Caco-2 (cell line): ENCODE measurements at regions not wholly inside any gene's neighbourhood (a gene's known extent, or its start where the extent isn't known, plus 50 kb on each side); places are given as distances from the start of the nearest gene placed in this dataset.

ENCODE experiments used
- BruUV-seq: library from RNA; stranded (reverse); fragments of 400-500 nt; replicated peaks from 2 replicates; lab custom pipeline; 2021; lab: Mats Ljungman, UMichigan
- CTCF ChIA-PET: fragments of 300-600 bp; sonication (Branson Sonifier 250); formaldehyde crosslinking; loops from one replicate; lab custom pipeline; 2022; ENCODE audit warnings: antibody characterized with exemption; lab: Charles Lee
- POLR2A ChIA-PET: fragments of 300-600 bp; sonication (Branson Sonifier 250); formaldehyde crosslinking; loops from one replicate; lab custom pipeline; 2022; ENCODE audit warnings: antibody characterized with exemption; lab: Charles Lee
- DNase-seq, 2 experiments: peaks; one replicate each; pipeline versions ENCODE4 v3.0.0 to v3.0.0-alpha.2; 2020 to 2022
- H3K27me3 ChIP-seq: replicated peaks from 2 replicates; pipeline ENCODE4 v1.6.0; 2011; ENCODE audit warnings: low read length; ENCODE audit not compliant: control insufficient read depth, insufficient read depth
- H3K36me3 ChIP-seq: 2 replicates; pipeline ENCODE4 v1.5.1; 2011; ENCODE audit warnings: low read length; ENCODE audit not compliant: control insufficient read depth, insufficient read depth
- H3K4me1 ChIP-seq: fragments of 250-450 bp; sonication (Bioruptor Pico); 2 replicates; pipeline ENCODE4 v1.5.1; 2020; ENCODE audit warnings: mild to moderate bottlenecking
- H3K4me3 ChIP-seq: 2 replicates; pipeline ENCODE4 v1.5.1; 2011; ENCODE audit warnings: low read depth, mild to moderate bottlenecking, control low read depth, low read length
- H3K9me3 ChIP-seq: fragments of 250-450 bp; sonication (Bioruptor Pico); 2 replicates; pipeline ENCODE4 v1.5.1; 2020; ENCODE audit warnings: mild to moderate bottlenecking, moderate library complexity
- H3K27ac Mint-ChIP-seq: one replicate; pipeline ENCODE4 v1.8.0; 2022; ENCODE audit warnings: mixed read lengths; ENCODE audit not compliant: unreplicated experiment
- H3K27me3 Mint-ChIP-seq: one replicate; pipeline ENCODE4 v1.8.0; 2022; ENCODE audit warnings: mixed read lengths; ENCODE audit not compliant: insufficient read depth, unreplicated experiment
- H3K36me3 Mint-ChIP-seq: one replicate; pipeline ENCODE4 v1.8.0; 2022; ENCODE audit warnings: mild to moderate bottlenecking, mixed read lengths; ENCODE audit not compliant: insufficient read depth, unreplicated experiment
- H3K4me1 Mint-ChIP-seq: one replicate; pipeline ENCODE4 v1.8.0; 2022; ENCODE audit warnings: low read depth, mixed read lengths; ENCODE audit not compliant: unreplicated experiment
- H3K4me3 Mint-ChIP-seq: one replicate; pipeline ENCODE4 v1.8.0; 2022; ENCODE audit warnings: mild to moderate bottlenecking, moderate library complexity, mixed read lengths; ENCODE audit not compliant: unreplicated experiment
- H3K9me3 Mint-ChIP-seq: one replicate; pipeline ENCODE4 v1.8.0; 2022; ENCODE audit warnings: mixed read lengths; ENCODE audit not compliant: unreplicated experiment
- intact Hi-C: fragments of 100-400 bp; cut with micrococcal nuclease; formaldehyde crosslinking; loops from one replicate; pipeline ENCODE4 v1.10.0; 2022; ENCODE audit not compliant: unreplicated experiment
- TF ChIP-seq, protein P1 (sequence below), 2 experiments: fragments of 200-600 bp in 1 of 2; IDR thresholded peaks; 1 replicate in 1 of 2; 2 replicates in 1 of 2; pipeline versions ENCODE4 v1.5.1 to v1.8.0; 2011 to 2022; ENCODE audit warnings: antibody characterized with exemption in 1 of 2, control low read depth in 1 of 2, inconsistent platforms in 1 of 2, low read depth in 1 of 2, low read length in 1 of 2, mild to moderate bottlenecking in 1 of 2, moderate library complexity in 1 of 2; ENCODE audit not compliant: insufficient read depth in 1 of 2, severe bottlenecking in 1 of 2, unreplicated experiment in 1 of 2

DNA sequence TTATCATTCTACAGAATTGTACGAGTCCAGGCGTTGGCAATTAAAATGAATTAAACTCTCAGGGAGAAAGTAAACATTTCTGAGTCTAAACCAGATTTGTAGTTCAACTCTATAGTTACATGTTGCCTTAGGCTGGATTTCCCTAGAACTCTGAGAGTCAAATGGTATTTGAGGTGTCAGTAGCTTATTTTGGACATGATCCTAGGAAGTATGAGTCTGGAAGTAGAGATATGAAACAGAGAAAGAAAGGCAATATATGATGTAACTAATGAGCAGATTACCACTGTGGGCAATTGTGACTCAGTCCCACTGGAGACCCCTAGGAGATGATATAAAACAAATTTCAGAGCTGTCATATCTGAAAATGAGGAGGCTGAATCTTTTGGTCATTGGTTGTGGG lies 199.1 kb upstream of the UBE2E3 start:
- no peak overlapping the region for H3K4me3 ChIP-seq
- CTCF ChIA-PET: no interaction called here
- no peaks in the 10 kb centered on the region for H3K4me1 Mint-ChIP-seq

DNA sequence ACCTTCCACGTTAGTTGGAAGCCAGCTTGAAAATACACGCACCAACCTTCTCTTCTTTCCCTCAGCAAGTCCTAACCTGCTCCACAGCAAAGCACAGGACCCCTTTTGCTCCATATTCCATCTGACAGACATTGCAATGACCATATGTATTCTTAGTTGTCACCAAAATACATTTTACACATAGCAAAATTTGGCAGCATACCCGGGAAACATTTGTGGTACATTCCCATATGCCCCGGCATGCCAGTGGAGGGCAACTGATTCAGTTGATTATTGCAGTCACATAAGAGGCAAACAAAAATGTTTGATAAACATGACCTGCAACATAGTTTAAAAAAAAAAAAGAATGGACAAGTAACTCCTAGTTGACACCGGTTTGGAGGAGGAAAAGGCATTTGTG lies 202.1 kb upstream of the UBE2E3 start:
- Mint-ChIP-seq H3K9me3 (no peaks in the 10 kb centered on the region), H3K4me3 (no peak overlapping the region), H3K27ac (no peak overlapping the region), H3K27me3 (no peaks in the 10 kb centered on the region), H3K36me3 (no peaks in the 10 kb centered on the region), H3K4me1 (no peaks in the 10 kb centered on the region)
- DNase-seq: no peak
- no TSS peak for BruUV-seq
- intact Hi-C loops: no loop called here
- H3K4me3 ChIP-seq: no peak overlapping the region
- H3K4me1 ChIP-seq: no peaks in the 10 kb centered on the region
- no peaks in the 10 kb centered on the region for H3K27me3 ChIP-seq
- H3K9me3 ChIP-seq: no peaks in the 10 kb centered on the region
- no peaks in the 10 kb centered on the region for H3K36me3 ChIP-seq
- TF ChIP-seq, protein P1, sequence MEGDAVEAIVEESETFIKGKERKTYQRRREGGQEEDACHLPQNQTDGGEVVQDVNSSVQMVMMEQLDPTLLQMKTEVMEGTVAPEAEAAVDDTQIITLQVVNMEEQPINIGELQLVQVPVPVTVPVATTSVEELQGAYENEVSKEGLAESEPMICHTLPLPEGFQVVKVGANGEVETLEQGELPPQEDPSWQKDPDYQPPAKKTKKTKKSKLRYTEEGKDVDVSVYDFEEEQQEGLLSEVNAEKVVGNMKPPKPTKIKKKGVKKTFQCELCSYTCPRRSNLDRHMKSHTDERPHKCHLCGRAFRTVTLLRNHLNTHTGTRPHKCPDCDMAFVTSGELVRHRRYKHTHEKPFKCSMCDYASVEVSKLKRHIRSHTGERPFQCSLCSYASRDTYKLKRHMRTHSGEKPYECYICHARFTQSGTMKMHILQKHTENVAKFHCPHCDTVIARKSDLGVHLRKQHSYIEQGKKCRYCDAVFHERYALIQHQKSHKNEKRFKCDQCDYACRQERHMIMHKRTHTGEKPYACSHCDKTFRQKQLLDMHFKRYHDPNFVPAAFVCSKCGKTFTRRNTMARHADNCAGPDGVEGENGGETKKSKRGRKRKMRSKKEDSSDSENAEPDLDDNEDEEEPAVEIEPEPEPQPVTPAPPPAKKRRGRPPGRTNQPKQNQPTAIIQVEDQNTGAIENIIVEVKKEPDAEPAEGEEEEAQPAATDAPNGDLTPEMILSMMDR (IDR thresholded peaks at IDR 0.05; ENCODE audit: insufficient read depth in 1 of 2, low read depth in 1 of 2, low read length in 1 of 2, severe bottlenecking in 1 of 2, unreplicated experiment in 1 of 2): no peak
- CTCF ChIA-PET: no interaction called here
- POLR2A ChIA-PET: no interaction called here

More for the DNA sequence above, 199.1 kb upstream of the UBE2E3 start:
- no peaks in the 10 kb centered on the region for H3K27me3 ChIP-seq
- H3K4me3 Mint-ChIP-seq: no peak overlapping the region
- no peak for DNase-seq
- H3K9me3 Mint-ChIP-seq: no peaks in the 10 kb centered on the region
- H3K36me3 Mint-ChIP-seq: no peaks in the 10 kb centered on the region
- TF ChIP-seq, protein P1 (IDR thresholded peaks at IDR 0.05; ENCODE audit: insufficient read depth in 1 of 2, low read depth in 1 of 2, low read length in 1 of 2, severe bottlenecking in 1 of 2, unreplicated experiment in 1 of 2): no peak
- no peaks in the 10 kb centered on the region for H3K4me1 ChIP-seq
- no peak overlapping the region for H3K27ac Mint-ChIP-seq
- no peaks in the 10 kb centered on the region for H3K36me3 ChIP-seq
- H3K27me3 Mint-ChIP-seq: peaks cover 3% of the 10 kb centered on the region
- intact Hi-C loops: no loop called here
- POLR2A ChIA-PET: no interaction called here
- no TSS peak for BruUV-seq
- H3K9me3 ChIP-seq: no peaks in the 10 kb centered on the region

DNA sequence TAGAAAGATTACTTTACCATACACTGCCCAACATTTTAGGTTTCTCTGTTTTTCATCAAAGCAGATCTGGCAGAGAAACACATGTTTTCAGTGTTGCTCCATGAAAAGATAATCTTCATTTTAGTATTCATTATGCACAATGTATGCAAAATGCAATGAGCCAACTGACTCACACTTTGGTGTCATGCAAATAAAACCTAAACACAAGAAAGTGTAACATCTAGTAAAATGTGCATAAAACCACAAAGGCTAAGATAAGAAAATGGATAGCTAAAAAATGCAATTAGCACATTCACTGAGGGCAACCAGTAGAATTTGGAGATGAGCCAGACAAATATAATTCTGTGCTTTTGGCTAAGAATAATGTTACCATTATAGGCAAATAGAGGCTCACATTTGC lies 203.5 kb upstream of the UBE2E3 start:
- H3K9me3 ChIP-seq: no peaks in the 10 kb centered on the region
- Mint-ChIP-seq H3K4me3 (no peak overlapping the region), H3K9me3 (no peaks in the 10 kb centered on the region), H3K4me1 (no peaks in the 10 kb centered on the region), H3K36me3 (no peaks in the 10 kb centered on the region), H3K27ac (no peak overlapping the region), H3K27me3 (no peaks in the 10 kb centered on the region)
- ChIA-PET POLR2A (no interaction called here), CTCF (no interaction called here)
- H3K36me3 ChIP-seq: no peaks in the 10 kb centered on the region
- DNase-seq: no peak
- no peaks in the 10 kb centered on the region for H3K4me1 ChIP-seq
- TF ChIP-seq, protein P1 (IDR thresholded peaks at IDR 0.05; ENCODE audit: insufficient read depth in 1 of 2, low read depth in 1 of 2, low read length in 1 of 2, severe bottlenecking in 1 of 2, unreplicated experiment in 1 of 2): no peak
- intact Hi-C loops: no loop called here
- H3K4me3 ChIP-seq: no peak overlapping the region
- BruUV-seq: no TSS peak
- no peaks in the 10 kb centered on the region for H3K27me3 ChIP-seq
